Colonic mucosa (tissue), 4 donors: ENCODE measurements at regions not wholly inside any gene's neighbourhood (a gene's known extent, or its start where the extent isn't known, plus 50 kb on each side); places are given as distances from the start of the nearest gene placed in this dataset.

Experiments
- DNase-seq: peaks from one replicate; pipeline ENCODE4 v3.0.0-alpha.2; 2020
- H3K27ac ChIP-seq: fragments of 200-600 bp; one replicate; pipeline ENCODE4 v1.8.0; 2021
- H3K27me3 ChIP-seq: fragments of 200-600 bp; one replicate; pipeline ENCODE4 v1.8.0; 2021
- H3K36me3 ChIP-seq: fragments of 200-600 bp; one replicate; pipeline ENCODE4 v1.8.0; 2021
- H3K4me1 ChIP-seq: fragments of 200-600 bp; one replicate; pipeline ENCODE4 v1.8.0; 2021; ENCODE audit warnings: mild to moderate bottlenecking
- H3K4me3 ChIP-seq: fragments of 200-600 bp; one replicate; pipeline ENCODE4 v1.8.0; 2021
- H3K9ac ChIP-seq, 2 donors: one replicate each; pipeline ENCODE4 v1.7.0; 2013; ENCODE audit warnings: control low read depth in 2 of 2, low read depth in 2 of 2, low read length in 2 of 2
- H3K9me3 ChIP-seq: fragments of 200-600 bp; one replicate; pipeline ENCODE4 v1.8.0; 2021
- intact Hi-C: fragments of 100-400 bp; cut with DNase I; formaldehyde crosslinking; loops from one replicate; pipeline ENCODE4 v1.14.1; 2022
- TF ChIP-seq, protein P1 (sequence below): fragments of 200-600 bp; IDR thresholded peaks from one replicate; pipeline ENCODE4 v1.8.0; 2022; ENCODE audit warnings: antibody characterized with exemption, mild to moderate bottlenecking
- donor health status: healthy.
- donor health status: DM: no; HTN: no; CAD: no.
- donor health status: DM: no; HTN: no; CAD: no.

DNA sequence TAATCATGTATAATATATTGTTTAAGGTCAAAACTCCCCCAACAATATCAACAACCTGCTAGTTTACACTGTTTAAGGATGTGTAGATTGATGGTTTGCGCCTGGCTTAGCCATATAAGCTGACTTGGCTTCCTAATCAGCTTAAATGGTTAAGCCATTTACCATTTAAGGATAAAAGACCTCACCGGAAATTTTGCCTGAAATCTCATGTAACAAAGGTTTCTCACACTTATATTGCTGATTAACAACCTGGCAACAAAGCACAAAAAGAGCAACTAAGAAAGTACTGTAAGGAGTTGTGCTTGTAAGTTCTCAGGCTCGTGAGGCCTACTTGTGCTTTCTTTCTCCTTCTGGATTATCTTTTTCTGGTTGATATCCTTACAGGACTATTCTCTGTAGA is 485.2 kb downstream of the GABRG1 start:
- no peak overlapping the region for H3K4me3 ChIP-seq
- H3K9me3 ChIP-seq = no peaks in the 10 kb centered on the region
- H3K27me3 ChIP-seq = no peaks in the 10 kb centered on the region
- TF ChIP-seq, protein P1, sequence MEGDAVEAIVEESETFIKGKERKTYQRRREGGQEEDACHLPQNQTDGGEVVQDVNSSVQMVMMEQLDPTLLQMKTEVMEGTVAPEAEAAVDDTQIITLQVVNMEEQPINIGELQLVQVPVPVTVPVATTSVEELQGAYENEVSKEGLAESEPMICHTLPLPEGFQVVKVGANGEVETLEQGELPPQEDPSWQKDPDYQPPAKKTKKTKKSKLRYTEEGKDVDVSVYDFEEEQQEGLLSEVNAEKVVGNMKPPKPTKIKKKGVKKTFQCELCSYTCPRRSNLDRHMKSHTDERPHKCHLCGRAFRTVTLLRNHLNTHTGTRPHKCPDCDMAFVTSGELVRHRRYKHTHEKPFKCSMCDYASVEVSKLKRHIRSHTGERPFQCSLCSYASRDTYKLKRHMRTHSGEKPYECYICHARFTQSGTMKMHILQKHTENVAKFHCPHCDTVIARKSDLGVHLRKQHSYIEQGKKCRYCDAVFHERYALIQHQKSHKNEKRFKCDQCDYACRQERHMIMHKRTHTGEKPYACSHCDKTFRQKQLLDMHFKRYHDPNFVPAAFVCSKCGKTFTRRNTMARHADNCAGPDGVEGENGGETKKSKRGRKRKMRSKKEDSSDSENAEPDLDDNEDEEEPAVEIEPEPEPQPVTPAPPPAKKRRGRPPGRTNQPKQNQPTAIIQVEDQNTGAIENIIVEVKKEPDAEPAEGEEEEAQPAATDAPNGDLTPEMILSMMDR = no peak
- DNase-seq = no peak
- intact Hi-C loops = no loop called here
- H3K27ac ChIP-seq = no peak overlapping the region
- H3K4me1 ChIP-seq = no peaks in the 10 kb centered on the region
- no peak overlapping the region for H3K9ac ChIP-seq
- no peaks in the 10 kb centered on the region for H3K36me3 ChIP-seq

DNA sequence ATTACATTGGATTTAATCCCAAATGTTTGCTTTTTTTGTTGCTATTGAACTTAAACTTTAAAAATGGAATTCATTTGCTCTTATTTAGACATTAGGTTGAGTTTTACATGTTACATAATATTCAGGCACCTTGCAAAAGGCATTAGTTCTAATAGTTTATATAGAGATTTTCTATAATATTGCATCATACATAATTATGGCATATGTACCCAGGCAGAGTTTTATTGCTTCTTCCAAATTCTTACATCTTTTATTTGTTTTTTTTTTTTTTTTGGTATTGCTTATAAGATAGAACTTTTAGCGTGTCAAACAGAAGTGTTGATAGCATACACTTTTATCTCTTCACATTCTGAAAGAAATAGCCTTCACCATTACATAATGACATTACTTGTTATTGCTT is 487.7 kb downstream of the GABRG1 start:
- Histone ChIP-seq H3K9me3 (no peaks in the 10 kb centered on the region), H3K4me3 (no peak overlapping the region), H3K27me3 (no peaks in the 10 kb centered on the region), H3K36me3 (no peaks in the 10 kb centered on the region), H3K9ac (no peak overlapping the region), H3K4me1 (no peaks in the 10 kb centered on the region), H3K27ac (no peak overlapping the region)
- DNase-seq = no peak
- TF ChIP-seq, protein P1 = no peak
- intact Hi-C loops = no loop called here

- Histone ChIP-seq H3K27me3 (no peaks in the 10 kb centered on the region), H3K9me3 (no peaks in the 10 kb centered on the region), H3K4me1 (no peaks in the 10 kb centered on the region), H3K36me3 (no peaks in the 10 kb centered on the region), H3K27ac (no peak overlapping the region), H3K9ac (no peak overlapping the region), H3K4me3 (no peak overlapping the region)
- TF ChIP-seq, protein P1 = no peak
- intact Hi-C loops = no loop called here
- DNase-seq = no peak
These were observed 494.1 kb downstream of the GABRG1 start for GRCh38 chr4:45629717-45630116.

GRCh38 chr4:45621971-45622370 is 501.9 kb downstream of the GABRG1 start:
- no peaks in the 10 kb centered on the region for H3K27me3 ChIP-seq

GRCh38 chr4:45620808-45621207 is 503.0 kb downstream of the GABRG1 start:
- Histone ChIP-seq H3K4me3 (no peak overlapping the region), H3K4me1 (no peaks in the 10 kb centered on the region), H3K9me3 (no peaks in the 10 kb centered on the region), H3K36me3 (no peaks in the 10 kb centered on the region), H3K27ac (no peak overlapping the region), H3K9ac (no peak overlapping the region), H3K27me3 (no peaks in the 10 kb centered on the region)
- DNase-seq = no peak
- intact Hi-C loops = no loop called here
- TF ChIP-seq, protein P1 = no peak

More at GRCh38 chr4:45621971-45622370, 501.9 kb downstream of the GABRG1 start:
- intact Hi-C loops = no loop called here
- no peak for DNase-seq
- no peaks in the 10 kb centered on the region for H3K9me3 ChIP-seq
- no peak overlapping the region for H3K27ac ChIP-seq
- H3K4me3 ChIP-seq = no peak overlapping the region
- H3K36me3 ChIP-seq = no peaks in the 10 kb centered on the region
- TF ChIP-seq, protein P1 = no peak
- no peak overlapping the region for H3K9ac ChIP-seq
- H3K4me1 ChIP-seq = no peaks in the 10 kb centered on the region
